MM.1S (cell line): ENCODE measurements at regions not wholly inside any gene's neighbourhood (a gene's known extent, or its start where the extent isn't known, plus 50 kb on each side); places are given as distances from the start of the nearest gene placed in this dataset.

Experiments
- DNase-seq: peaks from one replicate; pipeline ENCODE4 v3.0.0-alpha.2; 2015
- H2AFZ ChIP-seq: fragments of 300-600 bp; sonication (generic); 2 replicates; pipeline ENCODE4 v1.6.0; 2016; ENCODE audit warnings: antibody characterized with exemption, low read length
- H3F3A ChIP-seq: fragments of 300-600 bp; sonication (generic); 2 replicates; pipeline ENCODE4 v1.6.1; 2016; ENCODE audit warnings: mild to moderate bottlenecking, antibody characterized with exemption, low read length, moderate library complexity, mixed read lengths; ENCODE audit not compliant: insufficient read depth
- H3K27ac ChIP-seq: fragments of 300-600 bp; sonication (generic); 2 replicates; pipeline ENCODE4 v1.5.1; 2016; ENCODE audit warnings: mild to moderate bottlenecking, low read length
- H3K27me3 ChIP-seq: fragments of 300-600 bp; sonication (generic); replicated peaks from 2 replicates; pipeline ENCODE4 v1.6.0; 2016; ENCODE audit warnings: low read length; ENCODE audit not compliant: insufficient read depth
- H3K36me3 ChIP-seq: fragments of 300-600 bp; sonication (generic); replicated peaks from 2 replicates; pipeline ENCODE4 v1.6.1; 2016; ENCODE audit warnings: mild to moderate bottlenecking, low read length, mixed read lengths; ENCODE audit not compliant: insufficient read depth
- H3K4me1 ChIP-seq: fragments of 300-600 bp; sonication (generic); 2 replicates; pipeline ENCODE4 v1.6.1; 2016; ENCODE audit warnings: low read length, mixed read lengths
- H3K4me2 ChIP-seq: fragments of 300-600 bp; sonication (generic); 2 replicates; pipeline ENCODE4 v1.6.0; 2016; ENCODE audit warnings: low read depth, low read length
- H3K4me3 ChIP-seq: fragments of 300-600 bp; sonication (generic); 2 replicates; pipeline ENCODE4 v1.5.1; 2016; ENCODE audit warnings: low read length, mixed read lengths
- H3K79me2 ChIP-seq: fragments of 300-600 bp; sonication (generic); 2 replicates; pipeline ENCODE4 v1.6.1; 2016; ENCODE audit warnings: mixed run types, low read length, mixed read lengths
- H3K9ac ChIP-seq: fragments of 300-600 bp; sonication (generic); 2 replicates; pipeline ENCODE4 v1.6.1; 2016; ENCODE audit warnings: low read length, mixed read lengths
- H3K9me2 ChIP-seq: fragments of 300-600 bp; sonication (generic); replicated peaks from 2 replicates; pipeline ENCODE4 v1.6.1; 2016; ENCODE audit warnings: mild to moderate bottlenecking, low read length, mixed read lengths; ENCODE audit not compliant: insufficient read depth
- H3K9me3 ChIP-seq: fragments of 300-600 bp; sonication (generic); replicated peaks from 2 replicates; pipeline ENCODE4 v1.6.1; 2016; ENCODE audit warnings: mild to moderate bottlenecking, low read length, mixed read lengths; ENCODE audit not compliant: insufficient read depth
- H4K20me1 ChIP-seq: fragments of 300-600 bp; sonication (generic); 2 replicates; pipeline ENCODE4 v1.6.1; 2016; ENCODE audit warnings: mild to moderate bottlenecking, low read length, moderate library complexity, mixed read lengths; ENCODE audit not compliant: insufficient read depth
- CTCF ChIP-seq: fragments of 300-600 bp; sonication (generic); IDR thresholded peaks from 2 replicates; pipeline ENCODE4 v1.5.1; 2016; ENCODE audit warnings: antibody characterized with exemption, low read length, mixed read lengths
- EZH2 ChIP-seq: fragments of 300-600 bp; sonication (generic); optimal IDR thresholded peaks from 2 replicates; pipeline ENCODE3; 2017; ENCODE audit warnings: low read depth, mild to moderate bottlenecking, antibody characterized with exemption, low read length, mixed read lengths
- EZH2phosphoT487 ChIP-seq: fragments of 300-600 bp; sonication (generic); IDR thresholded peaks from 2 replicates; pipeline ENCODE4 v1.6.1; 2018; ENCODE audit warnings: antibody characterized with exemption, low read length

DNA sequence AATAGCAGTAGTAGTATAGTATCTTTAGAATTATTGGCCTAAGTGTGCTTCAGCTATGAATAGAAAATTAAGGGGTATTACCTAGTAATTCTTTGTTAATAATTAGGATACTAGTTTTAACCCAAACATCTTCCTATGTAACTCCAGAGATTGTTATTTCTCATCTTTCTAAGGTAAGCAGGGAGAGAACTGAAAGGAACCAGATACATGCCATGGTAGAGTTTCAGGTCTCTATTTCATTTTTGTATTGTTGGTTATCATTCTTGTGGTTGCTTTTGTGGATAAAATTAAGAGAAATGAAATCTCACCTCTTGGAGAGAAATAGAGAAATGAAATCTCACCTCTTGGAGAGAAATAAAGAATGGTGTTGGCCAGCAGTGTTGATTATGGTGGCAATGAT lies 597.1 kb upstream of the CT83 start:
- H2AFZ ChIP-seq: no peak overlapping the region
- H3K4me2 ChIP-seq: no peak overlapping the region
- H3F3A ChIP-seq: no peaks in the 10 kb centered on the region; the same call in 1 of the 2 replicates
- H4K20me1 ChIP-seq: no peaks in the 10 kb centered on the region
- no peak overlapping the region for H3K9ac ChIP-seq
- no peaks in the 10 kb centered on the region for H3K9me3 ChIP-seq
- H3K27me3 ChIP-seq: no peaks in the 10 kb centered on the region
- no peaks in the 10 kb centered on the region for H3K36me3 ChIP-seq
- H3K9me2 ChIP-seq: no peaks in the 10 kb centered on the region
- DNase-seq: peak; percentile 8
- no peaks in the 10 kb centered on the region for H3K79me2 ChIP-seq
- H3K27ac ChIP-seq: no peak overlapping the region
- H3K4me1 ChIP-seq: no peaks in the 10 kb centered on the region; the same call in 1 of the 2 replicates
- no peak for TF ChIP-seq EZH2
- no peak for TF ChIP-seq EZH2phosphoT487
- no peak for TF ChIP-seq CTCF
- no peak overlapping the region for H3K4me3 ChIP-seq

DNA sequence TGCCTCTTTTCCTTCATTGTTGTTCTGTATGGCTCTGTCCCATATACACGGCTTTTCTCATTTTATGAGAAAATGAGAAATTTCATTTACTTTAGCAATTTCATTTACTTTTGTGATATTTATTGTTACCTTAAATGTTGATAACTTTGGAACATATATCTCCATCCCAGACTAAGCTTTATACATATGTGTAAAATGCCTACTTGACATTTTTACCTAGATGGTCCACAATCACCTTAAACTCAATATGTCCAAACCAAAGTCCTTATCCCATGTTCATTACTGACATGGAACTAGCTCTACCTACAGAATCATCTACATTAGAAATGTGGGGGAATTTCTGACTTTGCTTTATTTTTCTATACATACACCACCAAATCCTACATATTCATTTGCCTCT lies 590.5 kb upstream of the CT83 start:
- no peaks in the 10 kb centered on the region for H4K20me1 ChIP-seq
- no peak for TF ChIP-seq CTCF
- TF ChIP-seq EZH2: no peak
- no peak for TF ChIP-seq EZH2phosphoT487
- DNase-seq: no peak
- H3K27ac ChIP-seq: no peak overlapping the region
- H3K4me2 ChIP-seq: no peak overlapping the region
- no peaks in the 10 kb centered on the region for H3K79me2 ChIP-seq
- no peaks in the 10 kb centered on the region for H3K4me1 ChIP-seq
- H3K36me3 ChIP-seq: no peaks in the 10 kb centered on the region
- no peaks in the 10 kb centered on the region for H3K9me3 ChIP-seq
- no peak overlapping the region for H3K9ac ChIP-seq
- no peaks in the 10 kb centered on the region for H3F3A ChIP-seq
- no peaks in the 10 kb centered on the region for H3K27me3 ChIP-seq
- no peaks in the 10 kb centered on the region for H3K9me2 ChIP-seq
- no peak overlapping the region for H2AFZ ChIP-seq
- H3K4me3 ChIP-seq: no peak overlapping the region

GRCh38 chrX:117038918-117039440 lies 576.2 kb upstream of the CT83 start:
- H3K9ac ChIP-seq: no peak overlapping the region
- H3K4me2 ChIP-seq: peak overlapping the region; percentile 50
- no peaks in the 10 kb centered on the region for H3K9me3 ChIP-seq
- no peaks in the 10 kb centered on the region for H3K27me3 ChIP-seq
- peak overlapping the region; percentile 29; the same call in 1 of the 2 replicates for H3K27ac ChIP-seq
- no peak overlapping the region for H3K4me3 ChIP-seq
- H2AFZ ChIP-seq: peak overlapping the region; percentile 12
- no peaks in the 10 kb centered on the region for H3K9me2 ChIP-seq
- peaks cover 6% of the 10 kb centered on the region; the same call in 1 of the 2 replicates for H3F3A ChIP-seq
- no peaks in the 10 kb centered on the region for H3K79me2 ChIP-seq
- peak; percentile 74 for DNase-seq
- H4K20me1 ChIP-seq: no peaks in the 10 kb centered on the region
- H3K36me3 ChIP-seq: no peaks in the 10 kb centered on the region
- TF ChIP-seq EZH2phosphoT487: no peak
- no peak; the same call in 1 of the 2 replicates for TF ChIP-seq CTCF
- TF ChIP-seq EZH2: no peak
- H3K4me1 ChIP-seq: 0 out of 2 replicates have a peak, but pooled peaks cover 5% of the 10 kb centered on the region
